Subcutaneous abdominal adipose tissue (tissue), 5 donors: ENCODE measurements at regions not wholly inside any gene's neighbourhood (a gene's known extent, or its start where the extent isn't known, plus 50 kb on each side); places are given as distances from the start of the nearest gene placed in this dataset.

Experiments used
- H3K27ac ChIP-seq: one replicate; pipeline ENCODE4 v1.7.0; 2013; ENCODE audit warnings: low read depth, mild to moderate bottlenecking, inconsistent platforms, low read length, moderate library complexity
- H3K27me3 ChIP-seq, 5 donors: one replicate each; pipeline ENCODE4 v1.7.0; 2013; ENCODE audit warnings: low read length in 5 of 5, inconsistent platforms in 1 of 5; ENCODE audit not compliant: control insufficient read depth in 5 of 5, insufficient read depth in 4 of 5
- H3K36me3 ChIP-seq, 5 donors: one replicate each; pipeline ENCODE4 v1.7.0; 2013; ENCODE audit warnings: low read length in 5 of 5; ENCODE audit not compliant: control insufficient read depth in 5 of 5, insufficient read depth in 5 of 5
- H3K4me1 ChIP-seq, 5 donors: one replicate each; pipeline ENCODE4 v1.7.0; 2013; ENCODE audit warnings: low read length in 5 of 5, mild to moderate bottlenecking in 3 of 5, moderate library complexity in 1 of 5; ENCODE audit not compliant: control insufficient read depth in 5 of 5, insufficient read depth in 5 of 5
- H3K4me3 ChIP-seq, 5 donors: one replicate each; pipeline ENCODE4 v1.7.0; 2013; ENCODE audit warnings: low read length in 5 of 5, low read depth in 1 of 5
- H3K9ac ChIP-seq, 5 donors: one replicate each; pipeline ENCODE4 v1.7.0; 2013; ENCODE audit warnings: low read length in 5 of 5, mild to moderate bottlenecking in 4 of 5, moderate library complexity in 3 of 5
- H3K9me3 ChIP-seq, 5 donors: one replicate each; pipeline ENCODE4 v1.7.0; 2013; ENCODE audit warnings: low read length in 5 of 5; ENCODE audit not compliant: control insufficient read depth in 5 of 5
- donor health status: healthy.
- donor health status: healthy.
- donor health status: healthy.
- donor health status: healthy.
- donor health status: healthy.

- Histone ChIP-seq H3K27me3 (no peaks in the 10 kb centered on the region), H3K9ac (no peak overlapping the region), H3K4me3 (no peak overlapping the region), H3K4me1 (no peaks in the 10 kb centered on the region), H3K27ac (no peak overlapping the region), H3K9me3 (no peaks in the 10 kb centered on the region), H3K36me3 (no peaks in the 10 kb centered on the region)
Observed at GRCh38 chr4:129908117-129908516, 812.2 kb downstream of the C4orf33 start.

DNA sequence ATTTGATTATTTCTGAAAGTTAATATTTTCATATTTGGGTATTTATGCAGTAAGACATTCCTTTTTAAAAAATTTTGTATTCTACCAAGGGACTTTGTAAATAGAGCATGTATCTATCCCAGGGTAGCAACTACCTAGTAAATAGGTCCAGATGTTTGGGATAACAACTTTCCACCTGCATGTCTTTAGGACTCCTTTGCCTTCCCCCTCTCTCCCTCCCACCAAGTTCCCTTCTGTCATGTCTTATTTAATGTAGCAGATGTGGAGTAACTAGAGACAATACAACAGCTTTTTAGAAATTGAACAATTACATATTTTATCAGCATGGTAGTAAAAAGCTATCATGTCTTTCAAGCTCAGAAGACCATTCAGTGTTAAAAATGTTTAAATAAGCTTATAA lies 821.0 kb downstream of the C4orf33 start:
- Histone ChIP-seq H3K4me3 (no peak overlapping the region), H3K27me3 (no peaks in the 10 kb centered on the region), H3K27ac (no peak overlapping the region), H3K9me3 (peaks cover 0 to 3% (median 0%) of the 10 kb centered on the region in 5 donors), H3K4me1 (no peaks in the 10 kb centered on the region), H3K9ac (no peak overlapping the region), H3K36me3 (no peaks in the 10 kb centered on the region)

GRCh38 chr4:129917651-129918050 lies 821.7 kb downstream of the C4orf33 start:
- Histone ChIP-seq H3K9me3 (peaks cover 0 to 3% (median 0%) of the 10 kb centered on the region in 5 donors), H3K4me3 (no peak overlapping the region), H3K27ac (no peak overlapping the region), H3K4me1 (no peaks in the 10 kb centered on the region), H3K27me3 (no peaks in the 10 kb centered on the region), H3K9ac (no peak overlapping the region), H3K36me3 (no peaks in the 10 kb centered on the region)

- H3K4me1 ChIP-seq: no peaks in the 10 kb centered on the region
- H3K4me3 ChIP-seq: no peak overlapping the region
- H3K9ac ChIP-seq: no peak overlapping the region
- H3K9me3 ChIP-seq: no peaks in the 10 kb centered on the region
- no peaks in the 10 kb centered on the region for H3K27me3 ChIP-seq
- H3K36me3 ChIP-seq: no peaks in the 10 kb centered on the region
- H3K27ac ChIP-seq: no peak overlapping the region
Observed at GRCh38 chr4:129926936-129927335, 831.0 kb downstream of the C4orf33 start.

DNA sequence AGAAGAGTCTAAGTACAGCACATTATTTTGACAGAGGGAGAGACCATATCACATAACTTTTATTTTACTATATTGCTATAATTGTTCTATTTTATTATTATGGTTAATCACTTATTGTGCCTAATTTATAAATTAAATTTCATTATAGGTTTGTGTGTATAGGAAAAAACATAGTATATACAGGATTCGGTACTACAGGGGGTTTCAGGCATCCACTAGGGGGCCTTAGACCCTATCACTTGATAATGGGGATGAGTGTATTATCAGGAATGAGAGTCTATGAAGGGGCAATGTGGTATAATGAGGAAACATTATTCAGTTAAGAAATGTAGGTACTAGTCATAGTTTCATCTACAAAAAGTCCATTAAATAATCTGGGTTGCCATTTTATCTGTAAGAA lies 833.1 kb downstream of the C4orf33 start:
- Histone ChIP-seq H3K27ac (no peak overlapping the region), H3K36me3 (no peaks in the 10 kb centered on the region), H3K4me3 (no peak overlapping the region), H3K9me3 (no peaks in the 10 kb centered on the region), H3K27me3 (no peaks in the 10 kb centered on the region), H3K9ac (no peak overlapping the region), H3K4me1 (no peaks in the 10 kb centered on the region)

- Histone ChIP-seq H3K27ac (no peak overlapping the region), H3K36me3 (no peaks in the 10 kb centered on the region), H3K4me1 (no peaks in the 10 kb centered on the region), H3K4me3 (no peak overlapping the region), H3K27me3 (no peaks in the 10 kb centered on the region), H3K9ac (no peak overlapping the region), H3K9me3 (no peaks in the 10 kb centered on the region)
Observed at GRCh38 chr4:129929984-129930383, 834.0 kb downstream of the C4orf33 start.

DNA sequence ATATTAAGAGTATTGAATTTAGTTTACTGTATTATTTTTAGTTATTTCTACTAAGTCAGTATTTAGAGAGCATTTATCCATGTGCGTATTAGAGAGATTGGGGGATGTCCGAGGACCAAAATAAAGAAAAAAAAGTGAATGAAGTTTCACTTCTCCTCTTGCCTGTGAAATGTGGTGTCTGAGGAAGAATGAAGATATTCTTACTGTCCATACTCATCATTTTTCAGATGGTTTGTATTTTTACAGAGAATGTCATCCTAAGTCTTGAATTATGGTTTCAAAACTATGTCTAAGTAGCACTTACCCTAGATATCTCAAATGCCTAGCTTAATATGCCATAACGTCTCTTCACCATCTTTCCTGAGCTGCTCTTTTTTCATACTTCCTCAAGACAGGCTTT lies 854.3 kb downstream of the C4orf33 start:
- Histone ChIP-seq H3K27ac (no peak overlapping the region), H3K9ac (no peak overlapping the region), H3K9me3 (no peaks in the 10 kb centered on the region), H3K36me3 (no peaks in the 10 kb centered on the region), H3K4me1 (no peaks in the 10 kb centered on the region), H3K27me3 (no peaks in the 10 kb centered on the region), H3K4me3 (no peak overlapping the region)

GRCh38 chr4:129966175-129966574 lies 870.2 kb downstream of the C4orf33 start:
- Histone ChIP-seq H3K9me3 (peaks cover 0 to 4% (median 0%) of the 10 kb centered on the region in 5 donors), H3K36me3 (no peaks in the 10 kb centered on the region), H3K4me3 (no peak overlapping the region), H3K9ac (no peak overlapping the region), H3K4me1 (no peaks in the 10 kb centered on the region), H3K27ac (no peak overlapping the region), H3K27me3 (no peaks in the 10 kb centered on the region)

DNA sequence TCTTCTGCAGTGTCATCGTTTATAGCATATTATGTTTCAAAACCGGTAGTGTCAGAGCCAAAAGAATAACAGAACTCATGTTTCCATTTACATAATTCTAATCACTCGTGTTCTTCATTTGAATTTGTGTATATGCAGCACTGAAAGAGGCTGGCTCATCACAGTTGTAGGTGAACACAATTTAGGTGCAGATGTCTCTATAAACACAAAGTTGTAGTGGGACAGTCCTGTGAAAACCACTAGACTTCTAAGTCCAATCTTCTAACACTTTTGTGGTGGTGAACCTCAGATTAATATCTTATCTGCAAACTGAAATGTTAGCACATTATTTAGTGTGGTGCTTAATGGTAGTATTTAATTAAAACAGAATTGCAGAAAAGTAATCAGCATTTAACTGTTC lies 872.4 kb downstream of the C4orf33 start:
- H3K9ac ChIP-seq: no peak overlapping the region
- no peaks in the 10 kb centered on the region for H3K27me3 ChIP-seq
- no peaks in the 10 kb centered on the region for H3K4me1 ChIP-seq
- no peaks in the 10 kb centered on the region for H3K36me3 ChIP-seq
- H3K27ac ChIP-seq: no peak overlapping the region
- H3K4me3 ChIP-seq: no peak overlapping the region
- H3K9me3 ChIP-seq: peaks cover 0 to 4% (median 0%) of the 10 kb centered on the region in 5 donors

- Histone ChIP-seq H3K27ac (no peak overlapping the region), H3K27me3 (no peaks in the 10 kb centered on the region), H3K4me3 (no peak overlapping the region), H3K4me1 (no peaks in the 10 kb centered on the region), H3K36me3 (no peaks in the 10 kb centered on the region), H3K9me3 (peaks cover 0 to 4% (median 0%) of the 10 kb centered on the region in 5 donors), H3K9ac (no peak overlapping the region)
Observed at GRCh38 chr4:129968778-129969177, 872.8 kb downstream of the C4orf33 start.

GRCh38 chr4:129970801-129971200 lies 874.8 kb downstream of the C4orf33 start:
- H3K9ac ChIP-seq: no peak overlapping the region
- H3K4me1 ChIP-seq: no peaks in the 10 kb centered on the region
- no peak overlapping the region for H3K4me3 ChIP-seq
- H3K27me3 ChIP-seq: no peaks in the 10 kb centered on the region
- peaks cover 0 to 2% (median 0%) of the 10 kb centered on the region in 5 donors for H3K9me3 ChIP-seq
- H3K36me3 ChIP-seq: no peaks in the 10 kb centered on the region
- no peak overlapping the region for H3K27ac ChIP-seq
